OCI-LY3 (cell line): ENCODE measurements at regions not wholly inside any gene's neighbourhood (a gene's known extent, or its start where the extent isn't known, plus 50 kb on each side); places are given as distances from the start of the nearest gene placed in this dataset.

Source experiments
- CTCF ChIP-seq: fragments of 200-600, 300-600 bp; sonication (generic); IDR thresholded peaks from 2 replicates; pipeline ENCODE4 v1.5.1; 2014; ENCODE audit warnings: antibody characterized with exemption, low read length, low read depth
- EZH2phosphoT487 ChIP-seq: fragments of 200-600 bp; shearing (Covaris generic); IDR thresholded peaks from 2 replicates; pipeline ENCODE4 v1.6.1; 2018; ENCODE audit warnings: antibody characterized with exemption, mixed run types, low read depth

- TF ChIP-seq CTCF (no peak), EZH2phosphoT487 (no peak)
These were observed 103.9 kb upstream of the ST8SIA2 start for GRCh38 chr15:92289733-92290132.
